Brain microvascular endothelial cell (primary cell): ENCODE measurements at regions not wholly inside any gene's neighbourhood (a gene's known extent, or its start where the extent isn't known, plus 50 kb on each side); places are given as distances from the start of the nearest gene placed in this dataset.

Source experiments
- DNase-seq: peaks from one replicate; pipeline ENCODE4 v3.0.0-alpha.2; 2020
- H3K27ac ChIP-seq: fragments of 250-450 bp; sonication (Bioruptor Pico); 2 replicates; pipeline ENCODE4 v1.5.1; 2020; ENCODE audit warnings: mild to moderate bottlenecking, moderate library complexity
- H3K27me3 ChIP-seq: fragments of 250-450 bp; sonication (Bioruptor Pico); replicated peaks from 2 replicates; pipeline ENCODE4 v1.5.1; 2020; ENCODE audit warnings: mild to moderate bottlenecking
- H3K36me3 ChIP-seq: fragments of 250-450 bp; sonication (Bioruptor Pico); replicated peaks from 2 replicates; pipeline ENCODE4 v1.5.1; 2020; ENCODE audit warnings: mild to moderate bottlenecking
- H3K4me3 ChIP-seq: 2 replicates; pipeline ENCODE4 v1.5.1; 2011; ENCODE audit warnings: low read depth, mild to moderate bottlenecking, control low read depth, low read length, moderate library complexity
- in situ Hi-C: cut with HindIII; loops from 2 replicates; pipeline ENCODE4 v1.10.0; 2017; ENCODE audit warnings: low sequenced_read_pairs, low pct_ligation_motif_present
- TF ChIP-seq, protein P1 (sequence below): IDR thresholded peaks from 2 replicates; pipeline ENCODE4 v1.5.1; 2011; ENCODE audit warnings: low read depth, mild to moderate bottlenecking, moderate library complexity, low read length, control low read depth, inconsistent platforms; ENCODE audit errors: missing control alignments

DNA sequence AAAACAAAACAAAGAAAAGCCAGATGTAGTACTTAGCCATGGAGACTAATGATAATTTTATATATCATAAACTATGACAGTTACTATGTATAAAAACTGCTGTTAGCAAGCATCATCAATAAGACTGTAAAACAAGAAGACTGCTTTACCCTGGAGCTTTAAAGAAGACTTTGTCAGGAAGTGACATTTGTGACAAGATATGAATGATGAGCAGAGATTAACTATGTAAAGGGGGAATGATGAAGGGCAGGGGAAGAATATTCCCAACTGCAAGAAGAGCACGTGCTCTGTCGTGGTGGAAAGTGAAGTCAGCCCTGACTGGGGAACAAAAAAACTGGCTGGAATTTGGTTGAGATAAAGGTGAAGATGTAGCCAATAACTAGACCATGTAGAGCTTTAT, 617.1 kb upstream of the AMOT start:
- no peak overlapping the region for H3K4me3 ChIP-seq
- no peaks in the 10 kb centered on the region for H3K27me3 ChIP-seq
- TF ChIP-seq, protein P1, sequence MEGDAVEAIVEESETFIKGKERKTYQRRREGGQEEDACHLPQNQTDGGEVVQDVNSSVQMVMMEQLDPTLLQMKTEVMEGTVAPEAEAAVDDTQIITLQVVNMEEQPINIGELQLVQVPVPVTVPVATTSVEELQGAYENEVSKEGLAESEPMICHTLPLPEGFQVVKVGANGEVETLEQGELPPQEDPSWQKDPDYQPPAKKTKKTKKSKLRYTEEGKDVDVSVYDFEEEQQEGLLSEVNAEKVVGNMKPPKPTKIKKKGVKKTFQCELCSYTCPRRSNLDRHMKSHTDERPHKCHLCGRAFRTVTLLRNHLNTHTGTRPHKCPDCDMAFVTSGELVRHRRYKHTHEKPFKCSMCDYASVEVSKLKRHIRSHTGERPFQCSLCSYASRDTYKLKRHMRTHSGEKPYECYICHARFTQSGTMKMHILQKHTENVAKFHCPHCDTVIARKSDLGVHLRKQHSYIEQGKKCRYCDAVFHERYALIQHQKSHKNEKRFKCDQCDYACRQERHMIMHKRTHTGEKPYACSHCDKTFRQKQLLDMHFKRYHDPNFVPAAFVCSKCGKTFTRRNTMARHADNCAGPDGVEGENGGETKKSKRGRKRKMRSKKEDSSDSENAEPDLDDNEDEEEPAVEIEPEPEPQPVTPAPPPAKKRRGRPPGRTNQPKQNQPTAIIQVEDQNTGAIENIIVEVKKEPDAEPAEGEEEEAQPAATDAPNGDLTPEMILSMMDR = no peak
- in situ Hi-C loops = no loop called here
- no peak for DNase-seq
- H3K36me3 ChIP-seq = no peaks in the 10 kb centered on the region
- H3K27ac ChIP-seq = no peak overlapping the region

DNA sequence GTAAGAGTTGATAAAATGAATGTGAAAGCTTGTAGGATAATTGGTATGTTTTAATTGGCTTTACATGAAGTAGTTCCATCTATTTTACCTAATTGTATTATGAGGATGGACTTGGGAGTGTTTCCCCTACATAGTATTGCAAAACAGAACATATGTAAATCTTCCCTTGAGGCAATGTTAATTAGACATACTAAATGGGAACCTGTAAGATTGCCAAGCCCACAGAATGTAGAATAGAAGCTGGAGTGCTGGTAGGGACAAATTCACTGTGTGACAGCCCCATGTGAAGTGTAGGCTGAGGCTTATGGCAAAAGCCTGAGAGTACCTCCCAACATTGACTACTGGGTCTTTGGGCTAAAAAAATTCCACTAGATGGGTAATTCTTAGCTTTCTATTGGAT, 615.0 kb upstream of the AMOT start:
- TF ChIP-seq, protein P1 = no peak
- H3K27me3 ChIP-seq = no peaks in the 10 kb centered on the region
- in situ Hi-C loops = no loop called here

GRCh38 chrX:113429011-113429410, 588.4 kb upstream of the AMOT start:
- Histone ChIP-seq H3K4me3 (no peak overlapping the region), H3K27me3 (no peaks in the 10 kb centered on the region), H3K27ac (no peak overlapping the region), H3K36me3 (no peaks in the 10 kb centered on the region)
- TF ChIP-seq, protein P1 = no peak
- in situ Hi-C loops = no loop called here
- no peak for DNase-seq

More for the DNA sequence above, 615.0 kb upstream of the AMOT start:
- H3K36me3 ChIP-seq = no peaks in the 10 kb centered on the region
- no peak for DNase-seq
- H3K4me3 ChIP-seq = no peak overlapping the region
- H3K27ac ChIP-seq = no peak overlapping the region

GRCh38 chrX:113422323-113422722, 581.7 kb upstream of the AMOT start:
- TF ChIP-seq, protein P1 = no peak
- in situ Hi-C loops = no loop called here
- no peak overlapping the region for H3K27ac ChIP-seq
- H3K4me3 ChIP-seq = no peak overlapping the region
- no peaks in the 10 kb centered on the region for H3K27me3 ChIP-seq
- DNase-seq = no peak
- H3K36me3 ChIP-seq = no peaks in the 10 kb centered on the region

GRCh38 chrX:113421432-113421831, 580.8 kb upstream of the AMOT start:
- Histone ChIP-seq H3K4me3 (no peak overlapping the region), H3K36me3 (no peaks in the 10 kb centered on the region), H3K27ac (no peak overlapping the region), H3K27me3 (no peaks in the 10 kb centered on the region)
- DNase-seq = no peak
- in situ Hi-C loops = no loop called here
- TF ChIP-seq, protein P1 = no peak

GRCh38 chrX:113412106-113412505, 571.5 kb upstream of the AMOT start:
- DNase-seq = no peak
- in situ Hi-C loops = no loop called here
- Histone ChIP-seq H3K27ac (no peak overlapping the region), H3K4me3 (no peak overlapping the region), H3K36me3 (no peaks in the 10 kb centered on the region), H3K27me3 (no peaks in the 10 kb centered on the region)
- TF ChIP-seq, protein P1 = no peak
